ENCODE measurements at regions not wholly inside any gene's neighbourhood (a gene's known extent, or its start where the extent isn't known, plus 50 kb on each side); places are given as distances from the start of the nearest gene placed in this dataset.

DNA sequence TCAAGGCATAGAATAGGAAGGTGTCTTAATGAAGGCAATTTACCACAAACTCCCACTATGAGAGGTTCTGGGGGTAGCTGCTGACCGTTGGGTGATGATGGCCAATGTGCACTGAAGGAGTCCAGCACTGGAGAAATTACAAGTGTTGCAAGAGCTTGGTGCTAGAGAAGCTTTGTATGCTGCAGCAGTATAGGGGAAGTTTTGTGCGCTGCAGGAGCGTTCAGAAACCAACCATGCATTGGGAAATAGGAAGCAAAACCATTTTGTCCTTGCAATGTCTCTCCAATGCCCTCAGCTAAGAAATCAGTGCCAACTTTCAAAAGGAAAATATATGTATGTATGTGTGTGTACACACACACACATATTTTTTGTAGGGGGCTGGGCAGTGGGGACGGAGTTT is 441.6 kb upstream of the NAALADL2 start:
- no peaks in the 10 kb centered on the region for H3K9me3 Mint-ChIP-seq (ENCODE audit: unreplicated experiment)
- H3K36me3 Mint-ChIP-seq (ENCODE audit: low read depth, unreplicated experiment), result no peaks in the 10 kb centered on the region
- H3K4me3 ChIP-seq (ENCODE audit: insufficient read depth, low read depth, low read length), result no peak overlapping the region
- no peaks in the 10 kb centered on the region for H4K20me1 ChIP-seq (ENCODE audit: insufficient read depth, low read length)
- DNase-seq (ENCODE audit: low read depth), result no peak
- H3K27ac Mint-ChIP-seq (ENCODE audit: unreplicated experiment), result no peak overlapping the region
- no peaks in the 10 kb centered on the region for H3K4me1 ChIP-seq (ENCODE audit: insufficient read depth, low read length)
- FAIRE-seq, result no peak
- H2AFZ ChIP-seq (ENCODE audit: low read depth, low read length), result no peak overlapping the region
- no peak overlapping the region for H3K4me2 ChIP-seq (ENCODE audit: low read length)
- H3K27me3 ChIP-seq (ENCODE audit: insufficient read depth, low read length), result no peaks in the 10 kb centered on the region
- H3K27ac ChIP-seq (ENCODE audit: low read depth, low read length), result no peak overlapping the region
- H3K27me3 Mint-ChIP-seq (ENCODE audit: low read depth, unreplicated experiment), result no peaks in the 10 kb centered on the region
- TF ChIP-seq, protein P1, sequence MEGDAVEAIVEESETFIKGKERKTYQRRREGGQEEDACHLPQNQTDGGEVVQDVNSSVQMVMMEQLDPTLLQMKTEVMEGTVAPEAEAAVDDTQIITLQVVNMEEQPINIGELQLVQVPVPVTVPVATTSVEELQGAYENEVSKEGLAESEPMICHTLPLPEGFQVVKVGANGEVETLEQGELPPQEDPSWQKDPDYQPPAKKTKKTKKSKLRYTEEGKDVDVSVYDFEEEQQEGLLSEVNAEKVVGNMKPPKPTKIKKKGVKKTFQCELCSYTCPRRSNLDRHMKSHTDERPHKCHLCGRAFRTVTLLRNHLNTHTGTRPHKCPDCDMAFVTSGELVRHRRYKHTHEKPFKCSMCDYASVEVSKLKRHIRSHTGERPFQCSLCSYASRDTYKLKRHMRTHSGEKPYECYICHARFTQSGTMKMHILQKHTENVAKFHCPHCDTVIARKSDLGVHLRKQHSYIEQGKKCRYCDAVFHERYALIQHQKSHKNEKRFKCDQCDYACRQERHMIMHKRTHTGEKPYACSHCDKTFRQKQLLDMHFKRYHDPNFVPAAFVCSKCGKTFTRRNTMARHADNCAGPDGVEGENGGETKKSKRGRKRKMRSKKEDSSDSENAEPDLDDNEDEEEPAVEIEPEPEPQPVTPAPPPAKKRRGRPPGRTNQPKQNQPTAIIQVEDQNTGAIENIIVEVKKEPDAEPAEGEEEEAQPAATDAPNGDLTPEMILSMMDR (IDR thresholded peaks at IDR 0.05; ENCODE audit: insufficient read depth, low read depth, low read length), result no peak
- TF ChIP-seq EZH2 (IDR thresholded peaks at IDR 0.05; ENCODE audit: insufficient read depth, low read length), result no peak
- no peaks in the 10 kb centered on the region for H3K9me3 ChIP-seq (ENCODE audit: insufficient read depth, low read depth, low read length)
- H3K4me1 Mint-ChIP-seq (ENCODE audit: low read depth, unreplicated experiment), result no peaks in the 10 kb centered on the region
- no peaks in the 10 kb centered on the region for H3K36me3 ChIP-seq (ENCODE audit: insufficient read depth, low read length)
- no peak overlapping the region for H3K9ac ChIP-seq (ENCODE audit: low read length)
- no peak overlapping the region for H3K4me3 Mint-ChIP-seq (ENCODE audit: unreplicated experiment)
- H3K79me2 ChIP-seq (ENCODE audit: insufficient read depth, low read length), result no peaks in the 10 kb centered on the region

DNA sequence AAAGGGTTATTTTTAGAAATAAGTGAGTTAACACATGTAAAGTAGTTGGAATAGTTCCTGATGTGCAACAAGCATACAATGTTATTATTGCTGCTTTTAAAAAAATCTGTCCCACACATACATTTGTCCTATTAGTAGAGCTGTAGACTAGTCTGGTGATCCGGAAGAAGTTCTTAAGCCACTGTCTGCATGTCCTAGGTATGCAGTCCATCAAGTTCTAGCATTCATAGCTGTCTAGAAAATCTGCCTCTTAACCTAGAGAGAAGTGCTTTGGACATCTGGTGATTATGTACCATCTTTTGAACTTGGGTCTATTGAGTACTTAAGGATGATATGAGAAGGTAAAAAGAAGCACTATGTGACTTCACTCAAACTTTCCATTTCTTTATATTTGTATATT is 439.9 kb upstream of the NAALADL2 start:
- FAIRE-seq, result no peak

DNA sequence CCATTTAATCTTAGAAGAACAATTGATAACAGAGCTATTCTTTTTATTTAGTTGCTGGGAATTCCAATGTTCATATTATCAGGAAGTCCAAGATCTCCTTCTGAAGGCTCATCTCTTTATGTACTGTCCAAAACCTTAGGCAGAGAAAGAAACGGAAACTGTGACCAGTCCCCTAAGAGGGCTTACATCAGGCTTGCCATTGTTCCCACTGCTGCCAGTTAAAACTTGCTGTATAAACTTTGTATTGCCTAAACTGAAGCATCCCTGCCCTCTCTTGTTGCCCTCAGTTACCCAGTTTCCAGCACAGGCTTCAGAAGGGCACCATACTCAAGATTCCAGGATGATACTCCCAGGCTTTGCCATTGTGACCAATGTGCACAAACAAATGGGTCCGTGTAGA is 435.2 kb upstream of the NAALADL2 start:
- H3K36me3 ChIP-seq (ENCODE audit: insufficient read depth, low read length), result no peaks in the 10 kb centered on the region
- H3K9me3 ChIP-seq (ENCODE audit: insufficient read depth, low read depth, low read length), result no peaks in the 10 kb centered on the region
- no peak overlapping the region for H3K27ac Mint-ChIP-seq (ENCODE audit: unreplicated experiment)
- H3K27ac ChIP-seq (ENCODE audit: low read depth, low read length), result no peak overlapping the region
- H3K79me2 ChIP-seq (ENCODE audit: insufficient read depth, low read length), result no peaks in the 10 kb centered on the region
- FAIRE-seq, result no peak
- H3K4me3 ChIP-seq (ENCODE audit: insufficient read depth, low read depth, low read length), result no peak overlapping the region
- DNase-seq (ENCODE audit: low read depth), result no peak
- H3K9ac ChIP-seq (ENCODE audit: low read length), result no peak overlapping the region
- no peaks in the 10 kb centered on the region for H3K36me3 Mint-ChIP-seq (ENCODE audit: low read depth, unreplicated experiment)
- H3K4me1 ChIP-seq (ENCODE audit: insufficient read depth, low read length), result no peaks in the 10 kb centered on the region
- no peaks in the 10 kb centered on the region for H3K9me3 Mint-ChIP-seq (ENCODE audit: unreplicated experiment)
- H3K27me3 ChIP-seq (ENCODE audit: insufficient read depth, low read length), result no peaks in the 10 kb centered on the region
- H3K4me1 Mint-ChIP-seq (ENCODE audit: low read depth, unreplicated experiment), result no peaks in the 10 kb centered on the region
- H4K20me1 ChIP-seq (ENCODE audit: insufficient read depth, low read length), result no peaks in the 10 kb centered on the region
- H2AFZ ChIP-seq (ENCODE audit: low read depth, low read length), result no peak overlapping the region
- H3K27me3 Mint-ChIP-seq (ENCODE audit: low read depth, unreplicated experiment), result no peaks in the 10 kb centered on the region
- no peak overlapping the region for H3K4me2 ChIP-seq (ENCODE audit: low read length)
- no peak overlapping the region for H3K4me3 Mint-ChIP-seq (ENCODE audit: unreplicated experiment)
- TF ChIP-seq EZH2 (IDR thresholded peaks at IDR 0.05; ENCODE audit: insufficient read depth, low read length), result no peak
- TF ChIP-seq, protein P1 (IDR thresholded peaks at IDR 0.05; ENCODE audit: insufficient read depth, low read depth, low read length), result no peak

More for the DNA sequence above, 439.9 kb upstream of the NAALADL2 start:
- Histone ChIP-seq H2AFZ (ENCODE audit: low read depth, low read length) (no peak overlapping the region), H3K9ac (ENCODE audit: low read length) (no peak overlapping the region), H3K4me2 (ENCODE audit: low read length) (no peak overlapping the region), H3K27me3 (ENCODE audit: insufficient read depth, low read length) (no peaks in the 10 kb centered on the region), H3K79me2 (ENCODE audit: insufficient read depth, low read length) (no peaks in the 10 kb centered on the region), H4K20me1 (ENCODE audit: insufficient read depth, low read length) (no peaks in the 10 kb centered on the region), H3K4me1 (ENCODE audit: insufficient read depth, low read length) (no peaks in the 10 kb centered on the region), H3K27ac (ENCODE audit: low read depth, low read length) (no peak overlapping the region), H3K4me3 (ENCODE audit: insufficient read depth, low read depth, low read length) (no peak overlapping the region), H3K36me3 (ENCODE audit: insufficient read depth, low read length) (no peaks in the 10 kb centered on the region), H3K9me3 (ENCODE audit: insufficient read depth, low read depth, low read length) (no peaks in the 10 kb centered on the region)
- H3K27me3 Mint-ChIP-seq (ENCODE audit: low read depth, unreplicated experiment), result no peaks in the 10 kb centered on the region
- H3K4me3 Mint-ChIP-seq (ENCODE audit: unreplicated experiment), result no peak overlapping the region
- H3K27ac Mint-ChIP-seq (ENCODE audit: unreplicated experiment), result no peak overlapping the region
- TF ChIP-seq EZH2 (IDR thresholded peaks at IDR 0.05; ENCODE audit: insufficient read depth, low read length), result no peak
- TF ChIP-seq, protein P1 (IDR thresholded peaks at IDR 0.05; ENCODE audit: insufficient read depth, low read depth, low read length), result no peak
- no peaks in the 10 kb centered on the region for H3K4me1 Mint-ChIP-seq (ENCODE audit: low read depth, unreplicated experiment)
- H3K36me3 Mint-ChIP-seq (ENCODE audit: low read depth, unreplicated experiment), result no peaks in the 10 kb centered on the region
- H3K9me3 Mint-ChIP-seq (ENCODE audit: unreplicated experiment), result no peaks in the 10 kb centered on the region
- no peak for DNase-seq (ENCODE audit: low read depth)
